Upper lobe of right lung (tissue), 1 donor: ENCODE measurements at regions not wholly inside any gene's neighbourhood (a gene's known extent, or its start where the extent isn't known, plus 50 kb on each side); places are given as distances from the start of the nearest gene placed in this dataset.

Experiments
- ATAC-seq: fragments of 200-7000 bp; cut with Tn5 transposase; one replicate; pipeline ENCODE4 v1.9.1; 2020; ENCODE audit warnings: mild to moderate bottlenecking, moderate library complexity
- DNase-seq: peaks from one replicate; pipeline ENCODE4 v3.0.0-alpha.2; 2020
- H3K27ac ChIP-seq: fragments of 200-600 bp; one replicate; pipeline ENCODE4 v1.8.0; 2022
- H3K27me3 ChIP-seq: fragments of 200-600 bp; one replicate; pipeline ENCODE4 v1.8.0; 2022; ENCODE audit warnings: mild to moderate bottlenecking
- H3K36me3 ChIP-seq: fragments of 200-600 bp; one replicate; pipeline ENCODE4 v1.8.0; 2022
- H3K4me1 ChIP-seq: fragments of 200-600 bp; one replicate; pipeline ENCODE4 v1.8.0; 2022
- H3K4me3 ChIP-seq: fragments of 200-600 bp; one replicate; pipeline ENCODE4 v1.8.0; 2022; ENCODE audit warnings: mild to moderate bottlenecking
- H3K9me3 ChIP-seq: fragments of 200-600 bp; one replicate; pipeline ENCODE4 v1.8.0; 2022
- intact Hi-C: fragments of 100-400 bp; cut with DNase I; formaldehyde crosslinking; loops from one replicate; pipeline ENCODE4 v1.11.0; 2022
- TF ChIP-seq, protein P1 (sequence below): fragments of 200-600 bp; IDR thresholded peaks from one replicate; pipeline ENCODE4 v1.8.0; 2022; ENCODE audit warnings: antibody characterized with exemption
- donor health status: DM: no; HTN: yes; CAD: no; lungs with severe emphysema.

DNA sequence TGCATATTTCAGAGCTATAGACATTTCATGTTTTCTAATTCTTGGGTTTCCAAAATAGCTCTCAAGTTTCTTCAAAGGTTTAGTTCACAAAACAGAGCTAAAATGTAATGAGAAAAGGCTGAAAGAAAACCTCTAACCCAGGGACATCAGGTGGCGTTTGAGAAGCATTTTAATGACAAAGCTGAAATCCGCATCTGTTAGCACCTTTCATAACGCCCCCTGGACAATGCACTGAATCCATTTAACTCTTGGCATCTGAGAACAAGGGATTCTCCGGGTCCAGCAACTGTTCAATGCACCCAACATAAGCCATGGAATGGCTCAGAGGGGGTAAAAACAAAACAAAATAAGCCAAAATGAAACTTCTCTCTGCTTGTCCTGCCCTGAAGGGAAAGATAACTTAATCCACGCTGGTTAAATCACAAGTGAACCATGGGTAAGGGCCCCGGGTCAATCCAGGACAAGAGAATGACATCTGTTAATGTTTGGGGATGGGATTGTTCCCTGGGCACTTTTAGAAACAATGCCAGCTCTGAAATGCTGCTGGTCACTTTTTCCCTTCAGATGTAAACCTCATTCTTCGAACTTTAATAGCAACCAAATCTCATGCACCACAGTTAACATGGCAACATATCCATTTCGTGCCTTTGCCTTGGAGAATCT lies 466.2 kb upstream of the ADAMTS9 start:
- intact Hi-C loops: no loop called here

DNA sequence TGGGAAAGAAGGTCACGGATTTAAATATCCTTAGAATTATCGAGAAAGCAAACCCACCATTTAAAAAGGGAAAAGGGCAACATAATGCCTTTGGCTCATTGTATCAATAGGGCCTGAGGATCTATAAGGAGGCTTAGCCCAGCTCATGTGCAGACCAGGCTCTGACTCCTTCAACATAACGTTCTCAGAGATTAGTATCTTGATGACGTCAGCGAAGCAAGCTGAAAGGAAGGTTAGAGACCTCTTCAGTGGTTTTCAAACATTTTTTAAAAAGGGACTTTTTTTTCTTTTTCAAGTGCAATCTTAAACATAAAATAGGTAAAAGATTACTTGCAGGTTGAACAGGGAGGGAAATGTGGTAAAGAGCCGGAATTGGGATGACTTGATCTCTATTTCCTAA lies 463.9 kb upstream of the ADAMTS9 start:
- Histone ChIP-seq H3K4me3 (no peak overlapping the region), H3K36me3 (no peaks in the 10 kb centered on the region), H3K9me3 (no peaks in the 10 kb centered on the region), H3K27me3 (no peaks in the 10 kb centered on the region), H3K4me1 (no peaks in the 10 kb centered on the region), H3K27ac (no peak overlapping the region)
- DNase-seq: no peak
- TF ChIP-seq, protein P1, sequence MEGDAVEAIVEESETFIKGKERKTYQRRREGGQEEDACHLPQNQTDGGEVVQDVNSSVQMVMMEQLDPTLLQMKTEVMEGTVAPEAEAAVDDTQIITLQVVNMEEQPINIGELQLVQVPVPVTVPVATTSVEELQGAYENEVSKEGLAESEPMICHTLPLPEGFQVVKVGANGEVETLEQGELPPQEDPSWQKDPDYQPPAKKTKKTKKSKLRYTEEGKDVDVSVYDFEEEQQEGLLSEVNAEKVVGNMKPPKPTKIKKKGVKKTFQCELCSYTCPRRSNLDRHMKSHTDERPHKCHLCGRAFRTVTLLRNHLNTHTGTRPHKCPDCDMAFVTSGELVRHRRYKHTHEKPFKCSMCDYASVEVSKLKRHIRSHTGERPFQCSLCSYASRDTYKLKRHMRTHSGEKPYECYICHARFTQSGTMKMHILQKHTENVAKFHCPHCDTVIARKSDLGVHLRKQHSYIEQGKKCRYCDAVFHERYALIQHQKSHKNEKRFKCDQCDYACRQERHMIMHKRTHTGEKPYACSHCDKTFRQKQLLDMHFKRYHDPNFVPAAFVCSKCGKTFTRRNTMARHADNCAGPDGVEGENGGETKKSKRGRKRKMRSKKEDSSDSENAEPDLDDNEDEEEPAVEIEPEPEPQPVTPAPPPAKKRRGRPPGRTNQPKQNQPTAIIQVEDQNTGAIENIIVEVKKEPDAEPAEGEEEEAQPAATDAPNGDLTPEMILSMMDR: no peak
- ATAC-seq: no peak
- intact Hi-C loops: no loop called here

More for the DNA sequence above, 466.2 kb upstream of the ADAMTS9 start:
- TF ChIP-seq, protein P1: no peak
- no peak for ATAC-seq
- H3K27me3 ChIP-seq: no peaks in the 10 kb centered on the region
- no peak overlapping the region for H3K4me3 ChIP-seq
- no peaks in the 10 kb centered on the region for H3K4me1 ChIP-seq
- H3K27ac ChIP-seq: no peak overlapping the region
- no peaks in the 10 kb centered on the region for H3K36me3 ChIP-seq
- DNase-seq: no peak
- H3K9me3 ChIP-seq: no peaks in the 10 kb centered on the region

DNA sequence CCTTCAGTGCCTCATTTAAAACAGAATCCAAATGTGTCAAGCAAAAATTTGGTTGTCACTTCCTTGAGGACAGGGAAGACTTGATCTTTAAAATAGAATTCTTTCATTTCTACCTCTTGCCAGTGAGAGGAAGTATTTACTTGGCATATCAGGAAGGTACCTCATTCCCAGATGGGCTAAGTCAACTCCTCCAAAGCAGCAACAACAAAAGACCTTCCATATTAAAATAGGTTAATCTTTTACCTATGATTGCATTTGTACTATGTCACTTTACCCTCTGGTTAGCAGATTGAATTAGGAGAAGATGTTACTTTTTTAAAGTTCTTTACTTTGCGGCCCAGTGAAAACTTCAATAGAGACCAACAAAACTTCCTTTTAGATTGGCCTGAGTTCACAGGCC lies 462.1 kb upstream of the ADAMTS9 start:
- no peak overlapping the region for H3K27ac ChIP-seq
- DNase-seq (no peak), ATAC-seq (no peak)
- intact Hi-C loops: no loop called here
- H3K27me3 ChIP-seq: no peaks in the 10 kb centered on the region
- H3K4me1 ChIP-seq: no peaks in the 10 kb centered on the region
- H3K36me3 ChIP-seq: no peaks in the 10 kb centered on the region
- TF ChIP-seq, protein P1: no peak
- H3K9me3 ChIP-seq: no peaks in the 10 kb centered on the region
- H3K4me3 ChIP-seq: no peak overlapping the region

DNA sequence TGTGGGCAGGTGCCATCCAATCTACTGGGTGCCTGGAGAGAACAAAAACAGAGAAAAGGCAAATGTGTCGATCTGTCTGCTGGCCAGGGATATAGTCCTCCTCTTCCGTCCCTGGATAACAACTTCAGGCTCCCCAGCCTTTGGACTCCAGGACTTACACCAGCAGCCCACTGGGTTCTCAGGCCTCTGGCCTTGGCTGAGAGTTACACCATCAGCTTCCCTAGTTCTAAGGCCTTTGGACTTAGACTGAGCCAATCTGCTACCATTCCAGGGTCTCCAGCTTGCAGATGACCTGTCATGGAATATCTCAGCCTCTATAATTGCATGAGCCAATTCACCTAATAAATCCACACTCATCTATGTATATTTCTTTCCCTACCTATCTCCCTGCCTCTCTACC lies 460.9 kb upstream of the ADAMTS9 start:
- no peaks in the 10 kb centered on the region for H3K9me3 ChIP-seq
- ATAC-seq (no peak), DNase-seq (no peak)
- intact Hi-C loops: no loop called here
- H3K27me3 ChIP-seq: no peaks in the 10 kb centered on the region
- H3K4me1 ChIP-seq: no peaks in the 10 kb centered on the region
- H3K4me3 ChIP-seq: no peak overlapping the region
- no peaks in the 10 kb centered on the region for H3K36me3 ChIP-seq
- no peak overlapping the region for H3K27ac ChIP-seq
- TF ChIP-seq, protein P1: no peak

DNA sequence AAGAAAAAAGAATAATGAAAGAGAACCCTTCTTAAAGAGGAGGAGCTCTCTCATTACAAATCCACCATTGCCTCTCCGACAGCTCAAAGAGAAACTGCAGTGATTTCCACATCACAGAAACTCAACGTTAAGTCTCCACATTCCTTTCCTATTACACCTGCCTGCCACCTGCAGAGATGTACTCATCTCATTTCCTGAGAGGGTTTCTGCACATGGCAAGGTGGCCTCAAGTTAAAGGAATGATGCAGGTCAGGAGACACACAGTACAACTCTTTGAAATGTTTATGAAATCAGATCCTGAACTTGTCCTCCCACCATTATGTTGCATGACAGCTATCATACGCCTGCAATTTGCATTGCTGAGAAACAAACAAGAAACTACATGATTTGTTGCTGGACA lies 458.4 kb upstream of the ADAMTS9 start:
- no peak for DNase-seq
- Histone ChIP-seq H3K27ac (no peak overlapping the region), H3K4me3 (no peak overlapping the region), H3K9me3 (no peaks in the 10 kb centered on the region), H3K36me3 (no peaks in the 10 kb centered on the region), H3K27me3 (no peaks in the 10 kb centered on the region), H3K4me1 (no peaks in the 10 kb centered on the region)
- intact Hi-C loops: no loop called here
- ATAC-seq: peak; percentile 90
- TF ChIP-seq, protein P1: no peak

DNA sequence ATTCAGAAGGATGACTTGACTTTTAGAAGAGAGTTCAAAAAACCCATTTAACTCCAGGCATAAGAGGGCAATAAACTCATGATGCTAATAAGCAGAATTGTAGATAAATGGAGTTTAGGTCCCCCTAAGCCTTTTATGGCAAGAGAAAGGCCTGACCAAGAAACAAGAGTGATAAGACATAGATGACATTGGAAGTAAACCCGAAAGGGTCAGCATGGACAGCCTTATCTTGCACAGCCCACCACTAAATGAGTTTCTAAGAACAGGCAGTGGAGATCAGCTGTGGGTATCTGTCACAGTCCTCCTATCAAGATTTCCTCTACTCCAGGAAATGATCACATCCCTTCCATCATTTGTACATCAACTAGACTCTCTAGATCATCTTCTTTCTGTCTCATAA lies 457.9 kb upstream of the ADAMTS9 start:
- Histone ChIP-seq H3K4me3 (no peak overlapping the region), H3K4me1 (no peaks in the 10 kb centered on the region), H3K27me3 (no peaks in the 10 kb centered on the region), H3K27ac (no peak overlapping the region), H3K36me3 (no peaks in the 10 kb centered on the region), H3K9me3 (no peaks in the 10 kb centered on the region)
- intact Hi-C loops: no loop called here
- DNase-seq (no peak), ATAC-seq (no peak)
- TF ChIP-seq, protein P1: no peak
